B cell (primary cell): ENCODE measurements at regions not wholly inside any gene's neighbourhood (a gene's known extent, or its start where the extent isn't known, plus 50 kb on each side); places are given as distances from the start of the nearest gene placed in this dataset.

Experiments used
- ATAC-seq: fragments of 200-7000 bp; cut with Tn5 transposase; one replicate; pipeline ENCODE4 v1.10.0; 2021; ENCODE audit warnings: low read depth, mild to moderate bottlenecking, moderate number of reproducible peaks, moderate library complexity
- CTCF ChIA-PET: fragments of 350-600 bp; sonication (Branson Sonifier 250); formaldehyde crosslinking; loops from one replicate; lab custom pipeline; 2021; ENCODE audit warnings: antibody characterized with exemption, inconsistent platforms; lab: Charles Lee
- POLR2A ChIA-PET: fragments of 350-600 bp; sonication (Branson Sonifier 250); formaldehyde crosslinking; loops from one replicate; lab custom pipeline; 2021; ENCODE audit warnings: antibody characterized with exemption; lab: Charles Lee
- DNase-seq: peaks from one replicate; pipeline ENCODE4 v3.0.0; 2013
- H2AFZ ChIP-seq: 2 replicates; pipeline ENCODE4 v1.6.1; 2012; ENCODE audit warnings: mild to moderate bottlenecking, low read depth, low read length; ENCODE audit not compliant: insufficient read depth, poor library complexity, severe bottlenecking
- H3K27ac ChIP-seq, 2 donors: 1 replicate in 1 of 2; 2 replicates in 1 of 2; pipeline ENCODE4 v1.5.1; 2012 to 2013; ENCODE audit warnings: low read length in 2 of 2, mild to moderate bottlenecking in 2 of 2, moderate library complexity in 1 of 2
- H3K27me3 ChIP-seq, 4 experiments: fragments of 200-600 bp in 1 of 4; sonication (generic) in 1 of 4; replicated peaks in 1 of 4; 1 replicate in 2 of 4; 2 replicates in 2 of 4; pipeline versions ENCODE4 v1.6.1 to v1.7.0; 2013 to 2016; ENCODE audit warnings: low read length in 3 of 4, mild to moderate bottlenecking in 2 of 4, mixed read lengths in 1 of 4, moderate library complexity in 1 of 4; ENCODE audit not compliant: insufficient read depth in 4 of 4, control insufficient read depth in 3 of 4; ENCODE audit errors: control extremely low read depth in 1 of 4
- H3K36me3 ChIP-seq, 2 experiments: replicated peaks in 1 of 2; 1 replicate in 1 of 2; 2 replicates in 1 of 2; pipeline versions ENCODE4 v1.6.1 to v1.7.1; 2013; ENCODE audit warnings: low read length in 1 of 2; ENCODE audit not compliant: insufficient read depth in 2 of 2, control insufficient read depth in 1 of 2; ENCODE audit errors: control extremely low read depth in 1 of 2, extremely low read depth in 1 of 2
- H3K4me1 ChIP-seq, 2 donors: fragments of 200-600 bp in 1 of 2; sonication (generic) in 1 of 2; 1 replicate in 1 of 2; 2 replicates in 1 of 2; pipeline versions ENCODE4 v1.5.1 to v1.6.1; 2013 to 2017; ENCODE audit warnings: low read length in 2 of 2; ENCODE audit not compliant: control insufficient read depth in 2 of 2, insufficient read depth in 2 of 2
- H3K4me2 ChIP-seq: replicated peaks from 2 replicates; pipeline ENCODE3; 2012; ENCODE audit warnings: mild to moderate bottlenecking, low read depth, low read length; ENCODE audit not compliant: poor library complexity, severe bottlenecking
- H3K4me3 ChIP-seq, 5 experiments: fragments of 200-600 bp in 1 of 5; sonication (generic) in 1 of 5; 1 replicate in 3 of 5; 2 replicates in 2 of 5; pipeline versions ENCODE4 v1.5.1 to v1.7.0; 2011 to 2016; ENCODE audit warnings: low read length in 4 of 5, mild to moderate bottlenecking in 4 of 5, low read depth in 2 of 5, control low read depth in 1 of 5, moderate library complexity in 1 of 5; ENCODE audit not compliant: insufficient read depth in 1 of 5; ENCODE audit errors: control extremely low read depth in 1 of 5, extremely low read depth in 1 of 5
- H3K79me2 ChIP-seq: fragments of 200-600 bp; sonication (generic); one replicate; pipeline ENCODE4 v1.6.0; 2016; ENCODE audit warnings: low read length; ENCODE audit not compliant: control insufficient read depth, insufficient read depth
- H3K9ac ChIP-seq: fragments of 200-600 bp; sonication (generic); 2 replicates; pipeline ENCODE4 v1.6.1; 2017; ENCODE audit warnings: mild to moderate bottlenecking, low read length, moderate library complexity
- H3K9me3 ChIP-seq, 3 donors: one replicate each; pipeline versions ENCODE4 v1.6.1 to v1.7.1; 2013; ENCODE audit warnings: low read length in 2 of 3; ENCODE audit not compliant: control insufficient read depth in 2 of 3, insufficient read depth in 1 of 3; ENCODE audit errors: control extremely low read depth in 1 of 3
- H4K20me1 ChIP-seq: 2 replicates; pipeline ENCODE4 v1.6.0; 2012; ENCODE audit warnings: mild to moderate bottlenecking, low read length; ENCODE audit not compliant: insufficient read depth, control insufficient read depth, poor library complexity, severe bottlenecking
- H3K27ac Mint-ChIP-seq: one replicate; pipeline ENCODE4 v1.8.0; 2021; ENCODE audit warnings: mixed read lengths
- H3K27me3 Mint-ChIP-seq: one replicate; pipeline ENCODE4 v1.8.0; 2021; ENCODE audit warnings: mixed read lengths
- H3K4me1 Mint-ChIP-seq: one replicate; pipeline ENCODE4 v1.8.0; 2021; ENCODE audit warnings: mixed read lengths
- H3K4me3 Mint-ChIP-seq: one replicate; pipeline ENCODE4 v1.8.0; 2021; ENCODE audit warnings: mixed read lengths
- H3K9me3 Mint-ChIP-seq: one replicate; pipeline ENCODE4 v1.8.0; 2022; ENCODE audit warnings: mixed read lengths; ENCODE audit not compliant: insufficient read depth
- CTCF ChIP-seq: fragments of 200-600 bp; IDR thresholded peaks from one replicate; pipeline ENCODE4 v1.8.0; 2022; ENCODE audit warnings: antibody characterized with exemption, mild to moderate bottlenecking
- EZH2 ChIP-seq: IDR thresholded peaks from 2 replicates; pipeline ENCODE4 v1.6.1; 2012; ENCODE audit warnings: borderline replicate concordance, low read depth, mild to moderate bottlenecking, moderate library complexity, low read length; ENCODE audit not compliant: insufficient read depth, poor library complexity, severe bottlenecking
- WGBS: methylation state at CpG from one replicate; pipeline ENCODE4 v1.1.5; 2013; ENCODE audit warnings: missing lambda C conversion rate; ENCODE audit not compliant: insufficient coverage; 5-methylcytosine and 5-hydroxymethylcytosine counted together
- intact Hi-C: fragments of 100-400 bp; cut with micrococcal nuclease; formaldehyde crosslinking; loops from one replicate; pipeline ENCODE4 v1.10.0; 2022

- no peak for ATAC-seq
- Histone ChIP-seq H3K4me2 (no peak overlapping the region), H3K9me3 (no peaks in the 10 kb centered on the region), H3K9ac (no peak overlapping the region), H2AFZ (no peak overlapping the region), H3K79me2 (no peaks in the 10 kb centered on the region), H3K27ac (no peak overlapping the region), H3K4me3 (no peak overlapping the region), H3K27me3 (no peaks in the 10 kb centered on the region), H4K20me1 (no peaks in the 10 kb centered on the region), H3K4me1 (no peaks in the 10 kb centered on the region), H3K36me3 (no peaks in the 10 kb centered on the region)
- intact Hi-C loops, result no loop called here
- H3K27ac Mint-ChIP-seq, result no peak overlapping the region
- TF ChIP-seq EZH2 (no peak), CTCF (no peak)
- H3K4me3 Mint-ChIP-seq, result no peak overlapping the region
- WGBS, result no CpG with 5 or more reads among the region's 2 CpGs
- CTCF ChIA-PET, result no interaction called here
- H3K9me3 Mint-ChIP-seq, result peaks cover 8% of the 10 kb centered on the region
- no peaks in the 10 kb centered on the region for H3K27me3 Mint-ChIP-seq
- H3K4me1 Mint-ChIP-seq, result no peaks in the 10 kb centered on the region
- DNase-seq, result no peak
- POLR2A ChIA-PET, result no interaction called here
Observed at GRCh38 chr1:189669846-189670245, 807.8 kb downstream of the BRINP3 start.

- Mint-ChIP-seq H3K4me3 (no peak overlapping the region), H3K9me3 (peaks cover 5% of the 10 kb centered on the region), H3K4me1 (no peaks in the 10 kb centered on the region), H3K27me3 (no peaks in the 10 kb centered on the region), H3K27ac (no peak overlapping the region)
- no peak overlapping the region for H2AFZ ChIP-seq
- H3K27ac ChIP-seq, result no peak overlapping the region
- POLR2A ChIA-PET, result no interaction called here
- WGBS, result 57% methylated on average over 1 of the region's 2 CpGs
- H3K9ac ChIP-seq, result no peak overlapping the region
- ATAC-seq (no peak), DNase-seq (no peak)
- H3K79me2 ChIP-seq, result no peaks in the 10 kb centered on the region
- no peaks in the 10 kb centered on the region for H4K20me1 ChIP-seq
- no peak overlapping the region for H3K4me3 ChIP-seq
- no peaks in the 10 kb centered on the region for H3K27me3 ChIP-seq
- H3K4me1 ChIP-seq, result no peaks in the 10 kb centered on the region
- CTCF ChIA-PET, result no interaction called here
- TF ChIP-seq EZH2 (no peak), CTCF (no peak)
- no peak overlapping the region for H3K4me2 ChIP-seq
- no peaks in the 10 kb centered on the region for H3K36me3 ChIP-seq
- H3K9me3 ChIP-seq, result no peaks in the 10 kb centered on the region
- intact Hi-C loops, result no loop called here
Observed at GRCh38 chr1:189673217-189673616, 804.4 kb downstream of the BRINP3 start.
